ENCODE measurements at regions not wholly inside any gene's neighbourhood (a gene's known extent, or its start where the extent isn't known, plus 50 kb on each side); places are given as distances from the start of the nearest gene placed in this dataset.

DNA sequence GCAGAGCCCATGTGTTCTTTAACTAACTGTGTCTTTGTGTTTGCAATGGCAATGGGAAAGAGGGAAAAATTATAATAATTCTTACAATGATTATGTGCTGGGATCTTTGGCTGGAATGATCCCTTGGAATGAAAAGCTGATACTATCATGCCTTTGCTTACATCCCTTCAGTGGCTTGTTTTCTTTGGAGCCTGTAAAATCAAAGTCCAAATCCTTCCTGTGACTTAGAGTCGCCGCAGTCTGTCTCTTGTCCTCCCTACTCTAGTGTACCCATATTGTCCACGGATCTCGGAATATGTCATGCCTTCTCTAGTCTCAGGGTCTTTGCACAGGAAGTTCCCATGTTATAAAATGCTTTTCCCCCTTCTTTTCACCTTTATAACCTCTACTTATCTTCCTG is 111.7 kb upstream of the MAF start:
- H3K4me3 ChIP-seq (ENCODE audit: low read depth, low read length): no peak overlapping the region
- no peak for DNase-seq (ENCODE audit: low read depth)
- TF ChIP-seq CTCF (conservative IDR thresholded peaks at IDR 0.05; ENCODE audit: low read depth, low read length): no peak

- no peak overlapping the region for H3K4me3 ChIP-seq (ENCODE audit: low read depth, low read length)
- DNase-seq (ENCODE audit: low read depth): no peak
- no peak for TF ChIP-seq CTCF (conservative IDR thresholded peaks at IDR 0.05; ENCODE audit: low read depth, low read length)
These were observed 107.3 kb upstream of the MAF start for GRCh38 chr16:79707876-79708275.

GRCh38 chr16:79703066-79703465 is 102.5 kb upstream of the MAF start:
- no peak for TF ChIP-seq CTCF (conservative IDR thresholded peaks at IDR 0.05; ENCODE audit: low read depth, low read length)
- no peak for DNase-seq (ENCODE audit: low read depth)
- no peak overlapping the region for H3K4me3 ChIP-seq (ENCODE audit: low read depth, low read length)

- DNase-seq (ENCODE audit: low read depth): peak; percentile 88
- no peak for TF ChIP-seq CTCF (conservative IDR thresholded peaks at IDR 0.05; ENCODE audit: low read depth, low read length)
- H3K4me3 ChIP-seq (ENCODE audit: low read depth, low read length): no peak overlapping the region
These were observed 97.8 kb upstream of the MAF start for GRCh38 chr16:79698341-79698753.

DNA sequence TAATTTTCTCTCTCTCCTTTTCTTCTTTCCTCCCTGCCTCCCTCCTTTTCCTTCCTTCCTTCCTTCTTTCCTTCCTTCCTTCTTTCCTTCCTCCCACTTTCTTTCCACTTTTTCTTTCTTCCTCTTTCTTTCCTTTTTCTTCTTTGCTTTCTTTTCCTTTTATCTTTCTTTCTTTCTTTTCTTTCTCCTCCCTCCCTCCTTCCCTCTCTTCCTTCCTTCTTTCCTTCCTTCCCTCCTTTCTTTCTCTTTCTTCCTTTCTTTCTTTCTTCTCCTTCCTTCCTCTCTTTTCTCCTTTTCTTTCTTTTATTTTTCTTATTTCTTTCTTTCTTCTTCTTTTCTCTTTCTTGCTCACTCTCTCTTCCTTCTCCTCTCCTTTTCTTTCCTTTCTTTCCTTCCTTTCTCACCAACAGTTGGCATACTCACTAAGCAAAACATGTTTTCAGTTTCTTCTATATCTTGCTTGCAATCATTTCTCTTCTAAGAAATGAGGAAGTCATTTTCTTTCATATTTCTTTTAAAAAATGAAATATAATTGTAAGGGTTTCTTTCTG is 97.1 kb upstream of the MAF start:
- H3K4me3 ChIP-seq (ENCODE audit: low read depth, low read length): no peak overlapping the region
- no peak for DNase-seq (ENCODE audit: low read depth)
- TF ChIP-seq CTCF (conservative IDR thresholded peaks at IDR 0.05; ENCODE audit: low read depth, low read length): no peak

- TF ChIP-seq CTCF (conservative IDR thresholded peaks at IDR 0.05; ENCODE audit: low read depth, low read length): no peak
- no peak overlapping the region for H3K4me3 ChIP-seq (ENCODE audit: low read depth, low read length)
- no peak for DNase-seq (ENCODE audit: low read depth)
These were observed 90.5 kb upstream of the MAF start for GRCh38 chr16:79691007-79691406.

DNA sequence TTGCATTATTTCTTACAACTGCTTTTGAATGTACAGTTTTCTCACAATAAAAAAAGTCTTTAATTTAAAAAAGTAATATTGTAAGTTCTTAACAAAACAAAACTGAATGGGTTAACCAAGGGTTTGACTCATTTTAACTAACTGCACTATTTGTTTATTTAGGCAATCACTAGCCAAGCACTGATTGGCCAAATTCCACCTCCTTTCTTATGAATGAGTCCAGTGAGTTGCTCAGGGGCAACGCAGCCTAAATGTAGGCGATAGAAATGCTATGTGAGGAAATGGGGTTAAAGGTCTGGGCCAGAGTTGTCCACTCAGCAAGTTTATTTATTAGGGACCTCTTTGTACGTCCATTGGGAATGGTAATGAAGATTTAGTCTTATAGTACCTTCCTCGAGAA is 89.6 kb upstream of the MAF start:
- no peak overlapping the region for H3K4me3 ChIP-seq (ENCODE audit: low read depth, low read length)
- DNase-seq (ENCODE audit: low read depth): no peak
- no peak for TF ChIP-seq CTCF (conservative IDR thresholded peaks at IDR 0.05; ENCODE audit: low read depth, low read length)
